Neuronal stem cell (in vitro differentiated cells): ENCODE measurements at regions not wholly inside any gene's neighbourhood (a gene's known extent, or its start where the extent isn't known, plus 50 kb on each side); places are given as distances from the start of the nearest gene placed in this dataset.

Source experiments
- DNase-seq: peaks from one replicate; pipeline ENCODE4 v3.0.0-alpha.2; 2013; ENCODE audit warnings: low spot score
- H2AFZ ChIP-seq: one replicate; pipeline ENCODE4 v1.6.1; 2013; ENCODE audit warnings: mild to moderate bottlenecking, low read length, inconsistent platforms
- H2AK5ac ChIP-seq: 2 replicates; pipeline ENCODE4 v1.6.1; 2013; ENCODE audit warnings: low read depth, mild to moderate bottlenecking, inconsistent platforms, low read length, moderate library complexity, mixed read lengths
- H2BK120ac ChIP-seq: 2 replicates; pipeline ENCODE4 v1.6.1; 2013; ENCODE audit warnings: low read depth, mild to moderate bottlenecking, inconsistent platforms, low read length, moderate library complexity, mixed read lengths
- H2BK12ac ChIP-seq: one replicate; pipeline ENCODE4 v1.6.1; 2013; ENCODE audit warnings: low read length, inconsistent platforms
- H2BK15ac ChIP-seq: 2 replicates; pipeline ENCODE4 v1.6.1; 2013; ENCODE audit warnings: mild to moderate bottlenecking, low read length, inconsistent platforms, mixed read lengths
- H2BK5ac ChIP-seq: one replicate; pipeline ENCODE4 v1.6.1; 2013; ENCODE audit warnings: inconsistent platforms, mild to moderate bottlenecking, low read length, moderate library complexity
- H3K14ac ChIP-seq: one replicate; pipeline ENCODE4 v1.6.1; 2013; ENCODE audit warnings: low read length, inconsistent platforms
- H3K18ac ChIP-seq: 2 replicates; pipeline ENCODE4 v1.6.1; 2013; ENCODE audit warnings: low read length, inconsistent platforms
- H3K23ac ChIP-seq: 2 replicates; pipeline ENCODE4 v1.6.1; 2013; ENCODE audit warnings: low read depth, mild to moderate bottlenecking, mixed read lengths, low read length, inconsistent platforms; ENCODE audit not compliant: poor library complexity
- H3K27ac ChIP-seq: replicated peaks from 3 replicates; pipeline ENCODE4 v1.5.1; 2013; ENCODE audit warnings: low read length, inconsistent platforms
- H3K27me3 ChIP-seq, 3 experiments: 2 replicates each; pipeline ENCODE4 v1.6.1; 2013; ENCODE audit warnings: low read length in 3 of 3, mild to moderate bottlenecking in 2 of 3, inconsistent platforms in 1 of 3, low read depth in 1 of 3, mixed read lengths in 1 of 3, moderate library complexity in 1 of 3; ENCODE audit not compliant: control insufficient read depth in 3 of 3, insufficient read depth in 3 of 3
- H3K36me3 ChIP-seq, 2 donors: replicated peaks in 1 of 2; 2 replicates each; pipeline ENCODE4 v1.6.1; 2013; ENCODE audit warnings: low read length in 2 of 2; ENCODE audit not compliant: control insufficient read depth in 2 of 2, insufficient read depth in 2 of 2
- H3K4ac ChIP-seq: 2 replicates; pipeline ENCODE4 v1.6.1; 2013; ENCODE audit warnings: inconsistent platforms, mild to moderate bottlenecking, low read length, moderate library complexity
- H3K4me1 ChIP-seq, 2 donors: 1 replicate in 1 of 2; 2 replicates in 1 of 2; pipeline ENCODE4 v1.6.1; 2013; ENCODE audit warnings: low read length in 2 of 2, low read depth in 1 of 2; ENCODE audit not compliant: control insufficient read depth in 2 of 2, insufficient read depth in 1 of 2
- H3K4me2 ChIP-seq: one replicate; pipeline ENCODE4 v1.6.1; 2013; ENCODE audit warnings: mild to moderate bottlenecking, low read length, inconsistent platforms; ENCODE audit not compliant: insufficient read depth, poor library complexity, severe bottlenecking
- H3K4me3 ChIP-seq, 2 donors: 2 replicates each; pipeline ENCODE4 v1.5.1; 2013; ENCODE audit warnings: low read length in 2 of 2, mild to moderate bottlenecking in 2 of 2, inconsistent platforms in 1 of 2, moderate library complexity in 1 of 2
- H3K79me1 ChIP-seq: one replicate; pipeline ENCODE4 v1.6.1; 2013; ENCODE audit warnings: low read depth, mild to moderate bottlenecking, inconsistent platforms, low read length, moderate library complexity
- H3K9ac ChIP-seq: one replicate; pipeline ENCODE4 v1.6.1; 2013; ENCODE audit warnings: mild to moderate bottlenecking, low read depth, low read length, inconsistent platforms; ENCODE audit not compliant: poor library complexity
- H3K9me3 ChIP-seq, 2 donors: replicated peaks in 1 of 2; 2 replicates each; pipeline versions ENCODE3 to v1.6.1; 2013; ENCODE audit warnings: low read length in 2 of 2, mild to moderate bottlenecking in 2 of 2, inconsistent platforms in 1 of 2, low read depth in 1 of 2, mixed read lengths in 1 of 2, moderate library complexity in 1 of 2; ENCODE audit not compliant: control insufficient read depth in 2 of 2, insufficient read depth in 1 of 2
- H4K8ac ChIP-seq: one replicate; pipeline ENCODE4 v1.6.1; 2013; ENCODE audit warnings: low read depth, mild to moderate bottlenecking, inconsistent platforms, low read length, moderate library complexity
- H4K91ac ChIP-seq: one replicate; pipeline ENCODE4 v1.6.1; 2013; ENCODE audit warnings: low read length, low read depth, mild to moderate bottlenecking, inconsistent platforms; ENCODE audit not compliant: poor library complexity
- whole genome bisulfite sequencing, 2 donors: extraction: QIAGEN DNeasy Blood & Tissue Kit; methylation state at CpG; one replicate each; pipeline ENCODE4 v1.1.7; 2013; ENCODE audit warnings: missing lambda C conversion rate in 2 of 2, mixed read lengths in 1 of 2; ENCODE audit not compliant: insufficient read length in 2 of 2, insufficient replicate concordance in 1 of 2; ENCODE audit errors: extremely low coverage in 2 of 2; 5-methylcytosine and 5-hydroxymethylcytosine counted together

GRCh38 chr4:77327151-77327550 is 170.1 kb downstream of the CCNG2 start:
- Histone ChIP-seq H3K9me3 (peaks cover 1 to 2% of the 10 kb centered on the region in 2 donors), H3K18ac (no peak overlapping the region), H4K8ac (no peak overlapping the region), H4K91ac (no peak overlapping the region), H3K23ac (no peak overlapping the region), H2AK5ac (no peak overlapping the region), H2BK15ac (no peak overlapping the region), H3K4me1 (no peaks in the 10 kb centered on the region), H3K27me3 (no peaks in the 10 kb centered on the region), H3K14ac (no peak overlapping the region), H3K36me3 (no peaks in the 10 kb centered on the region), H3K9ac (no peak overlapping the region), H2BK12ac (no peak overlapping the region), H3K4ac (no peak overlapping the region), H2BK5ac (no peak overlapping the region), H3K27ac (no peak overlapping the region), H3K4me2 (no peak overlapping the region), H3K79me1 (no peaks in the 10 kb centered on the region), H3K4me3 (no peak overlapping the region), H2BK120ac (no peak overlapping the region), H2AFZ (no peak overlapping the region)
- no peak for DNase-seq
- no CpG with 5 or more reads among the region's 6 CpGs for WGBS, 2 donors

GRCh38 chr4:77332696-77333270 is 175.8 kb downstream of the CCNG2 start:
- no peak for DNase-seq
- H2BK5ac ChIP-seq, result no peak overlapping the region
- H3K4me1 ChIP-seq, result no peaks in the 10 kb centered on the region
- H3K36me3 ChIP-seq, result no peaks in the 10 kb centered on the region
- no peaks in the 10 kb centered on the region for H3K79me1 ChIP-seq
- H3K4me3 ChIP-seq, result no peak overlapping the region
- no peak overlapping the region for H2BK120ac ChIP-seq
- no peak overlapping the region for H2AFZ ChIP-seq
- H2BK15ac ChIP-seq, result no peak overlapping the region
- H3K4me2 ChIP-seq, result no peak overlapping the region
- no peak overlapping the region for H3K9ac ChIP-seq
- no peak overlapping the region for H3K4ac ChIP-seq
- H3K27ac ChIP-seq, result no peak overlapping the region
- H4K91ac ChIP-seq, result no peak overlapping the region
- no peak overlapping the region for H4K8ac ChIP-seq
- H3K27me3 ChIP-seq, result no peaks in the 10 kb centered on the region
- no peak overlapping the region for H3K18ac ChIP-seq
- no peak overlapping the region for H3K14ac ChIP-seq
- H3K23ac ChIP-seq, result no peak overlapping the region
- H3K9me3 ChIP-seq, result peaks cover 7 to 9% of the 10 kb centered on the region in 2 donors
- WGBS, 2 donors, result no CpG with 5 or more reads among the region's 2 CpGs
- H2AK5ac ChIP-seq, result no peak overlapping the region
- H2BK12ac ChIP-seq, result no peak overlapping the region

GRCh38 chr4:77336411-77337142 is 179.6 kb downstream of the CCNG2 start:
- Histone ChIP-seq H3K27ac (no peak overlapping the region), H3K79me1 (no peaks in the 10 kb centered on the region), H4K91ac (no peak overlapping the region), H3K27me3 (no peaks in the 10 kb centered on the region), H4K8ac (no peak overlapping the region), H3K4ac (no peak overlapping the region), H2BK12ac (no peak overlapping the region), H3K36me3 (no peaks in the 10 kb centered on the region), H3K9me3 (peaks cover 7% of the 10 kb centered on the region in 2 donors), H2BK5ac (no peak overlapping the region), H3K18ac (no peak overlapping the region), H2BK120ac (no peak overlapping the region), H3K4me3 (no peak overlapping the region), H3K23ac (no peak overlapping the region), H3K4me1 (no peaks in the 10 kb centered on the region), H2AFZ (no peak overlapping the region), H2BK15ac (no peak overlapping the region), H3K14ac (no peak overlapping the region), H2AK5ac (no peak overlapping the region), H3K9ac (no peak overlapping the region), H3K4me2 (no peak overlapping the region)
- no peak for DNase-seq
- whole genome bisulfite sequencing, 2 donors, result no CpG with 5 or more reads among the region's 3 CpGs

GRCh38 chr4:77342170-77342810 is 185.3 kb downstream of the CCNG2 start:
- no peak overlapping the region for H3K14ac ChIP-seq
- no peak overlapping the region for H3K27ac ChIP-seq
- DNase-seq, result no peak
- H3K36me3 ChIP-seq, result no peaks in the 10 kb centered on the region
- no peak overlapping the region for H4K8ac ChIP-seq
- H3K79me1 ChIP-seq, result no peaks in the 10 kb centered on the region
- H2AK5ac ChIP-seq, result no peak overlapping the region
- no peak overlapping the region for H2BK15ac ChIP-seq
- H2BK5ac ChIP-seq, result no peak overlapping the region
- WGBS, 2 donors, result no CpG with 5 or more reads among the region's 2 CpGs
- H3K9me3 ChIP-seq, result peaks cover 7 to 21% of the 10 kb centered on the region in 2 donors
- H3K4ac ChIP-seq, result no peak overlapping the region
- H3K4me3 ChIP-seq, result no peak overlapping the region
- no peak overlapping the region for H3K4me2 ChIP-seq
- no peak overlapping the region for H2BK12ac ChIP-seq
- H2BK120ac ChIP-seq, result no peak overlapping the region
- H3K4me1 ChIP-seq, result no peaks in the 10 kb centered on the region
- no peak overlapping the region for H2AFZ ChIP-seq
- no peak overlapping the region for H3K23ac ChIP-seq
- H3K27me3 ChIP-seq, result no peaks in the 10 kb centered on the region
- no peak overlapping the region for H4K91ac ChIP-seq
- no peak overlapping the region for H3K18ac ChIP-seq
- H3K9ac ChIP-seq, result no peak overlapping the region
